Stomach (tissue), 8 donors: ENCODE measurements at regions not wholly inside any gene's neighbourhood (a gene's known extent, or its start where the extent isn't known, plus 50 kb on each side); places are given as distances from the start of the nearest gene placed in this dataset.
A peak's percentile ranks its signal among the peaks of the same experiment; 100 is the strongest.

Experiments
- DNase-seq, 2 donors: peaks; one replicate each; pipeline versions ENCODE4 v3.0.0 to v3.0.0-alpha.2; 2013 to 2019
- H3K27ac ChIP-seq, 5 donors: fragments of 200-600 bp in 4 of 5; sonication (generic) in 4 of 5; one replicate each; pipeline ENCODE4 v1.5.1; 2013 to 2019; ENCODE audit warnings: mild to moderate bottlenecking in 1 of 5, moderate library complexity in 1 of 5
- H3K27me3 ChIP-seq, 3 donors: fragments of 200-600 bp; sonication (generic); one replicate each; pipeline ENCODE4 v1.5.1; 2017 to 2019; ENCODE audit warnings: mixed run types in 1 of 3
- H3K36me3 ChIP-seq, 4 donors: fragments of 200-600 bp; sonication (generic); 1 replicate in 3 of 4; 2 replicates in 1 of 4; pipeline ENCODE4 v1.5.1; 2016 to 2019
- H3K4me1 ChIP-seq, 4 donors: fragments of 200-600 bp; sonication (generic); one replicate each; pipeline ENCODE4 v1.5.1; 2016 to 2019
- H3K4me3 ChIP-seq, 4 donors: fragments of 200-600 bp; sonication (generic) in 3 of 4; one replicate each; pipeline ENCODE4 v1.5.1; 2016 to 2019; ENCODE audit warnings: mild to moderate bottlenecking in 1 of 4
- H3K9me3 ChIP-seq, 4 donors: fragments of 200-600 bp; sonication (generic); one replicate each; pipeline ENCODE4 v1.5.1; 2016 to 2019
- EP300 ChIP-seq: sonication (generic); formaldehyde crosslinking; IDR thresholded peaks from one replicate; pipeline ENCODE4 v1.6.1; 2017; ENCODE audit warnings: antibody characterized with exemption
- POLR2A ChIP-seq, 4 donors: fragments of 450-650 bp; IDR thresholded peaks; one replicate each; pipeline ENCODE4 v1.6.1; 2016; ENCODE audit warnings: antibody characterized with exemption in 4 of 4, control low read depth in 2 of 4, mild to moderate bottlenecking in 1 of 4, moderate library complexity in 1 of 4
- POLR2AphosphoS5 ChIP-seq, 3 donors: sonication (generic); formaldehyde crosslinking; IDR thresholded peaks; one replicate each; pipeline ENCODE4 v1.6.1; 2016; ENCODE audit warnings: antibody characterized with exemption in 3 of 3
- WGBS, 5 donors: extraction: QIAGEN DNeasy Blood & Tissue Kit in 3 of 5; methylation state at CpG; one replicate each; pipeline versions ENCODE4 v1.1.5 to v1.1.7; 2013 to 2018; 5-methylcytosine and 5-hydroxymethylcytosine counted together
- intact Hi-C: fragments of 100-400 bp; cut with DNase I; formaldehyde crosslinking; loops from one replicate; pipeline ENCODE4 v1.15.1; 2023; ENCODE audit warnings: low total_unique reads
- TF ChIP-seq, protein P1 (sequence below), 7 experiments: fragments of 450-650 bp in 4 of 7; fragments of 200-600 bp in 3 of 7; sonication (generic) in 3 of 7; IDR thresholded peaks; one replicate each; pipeline ENCODE4 v1.5.1; 2016 to 2019; ENCODE audit warnings: antibody characterized with exemption in 7 of 7, control low read depth in 2 of 7, mild to moderate bottlenecking in 1 of 7
- donor health status: healthy with polysubstance abuse.
- donor health status: Bipolar disorder and iron deficiency.
- donor health status: healthy.

DNA sequence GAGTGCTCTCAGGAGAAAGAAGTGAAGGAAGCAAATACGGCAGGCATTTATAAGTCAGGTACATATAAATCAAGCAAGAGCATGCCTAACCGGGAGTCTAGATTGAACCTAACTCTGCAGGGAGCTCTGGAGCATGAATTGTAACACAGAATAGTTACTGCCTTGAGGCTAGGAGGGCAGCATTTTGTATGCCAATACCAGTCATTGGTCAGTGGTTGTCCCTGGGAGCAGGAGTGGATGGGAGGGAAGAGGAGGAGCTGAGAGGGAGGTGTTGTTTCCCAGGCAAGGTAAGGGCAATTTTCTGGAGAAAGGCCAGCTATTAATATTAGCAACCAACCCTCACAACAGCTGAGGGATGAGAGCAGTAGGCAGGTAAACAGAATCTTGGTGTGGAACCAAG is 224.7 kb upstream of the DCAF8L1 start:
- Histone ChIP-seq H3K27ac (no peak overlapping the region), H3K27me3 (no peaks in the 10 kb centered on the region), H3K9me3 (no peaks in the 10 kb centered on the region), H3K4me1 (no peaks in the 10 kb centered on the region), H3K4me3 (no peak overlapping the region), H3K36me3 (no peaks in the 10 kb centered on the region)
- TF ChIP-seq POLR2A (IDR thresholded peaks at IDR 0.05) (no peak), EP300 (no peak), POLR2AphosphoS5 (IDR thresholded peaks at IDR 0.05) (no peak)
- TF ChIP-seq, protein P1, sequence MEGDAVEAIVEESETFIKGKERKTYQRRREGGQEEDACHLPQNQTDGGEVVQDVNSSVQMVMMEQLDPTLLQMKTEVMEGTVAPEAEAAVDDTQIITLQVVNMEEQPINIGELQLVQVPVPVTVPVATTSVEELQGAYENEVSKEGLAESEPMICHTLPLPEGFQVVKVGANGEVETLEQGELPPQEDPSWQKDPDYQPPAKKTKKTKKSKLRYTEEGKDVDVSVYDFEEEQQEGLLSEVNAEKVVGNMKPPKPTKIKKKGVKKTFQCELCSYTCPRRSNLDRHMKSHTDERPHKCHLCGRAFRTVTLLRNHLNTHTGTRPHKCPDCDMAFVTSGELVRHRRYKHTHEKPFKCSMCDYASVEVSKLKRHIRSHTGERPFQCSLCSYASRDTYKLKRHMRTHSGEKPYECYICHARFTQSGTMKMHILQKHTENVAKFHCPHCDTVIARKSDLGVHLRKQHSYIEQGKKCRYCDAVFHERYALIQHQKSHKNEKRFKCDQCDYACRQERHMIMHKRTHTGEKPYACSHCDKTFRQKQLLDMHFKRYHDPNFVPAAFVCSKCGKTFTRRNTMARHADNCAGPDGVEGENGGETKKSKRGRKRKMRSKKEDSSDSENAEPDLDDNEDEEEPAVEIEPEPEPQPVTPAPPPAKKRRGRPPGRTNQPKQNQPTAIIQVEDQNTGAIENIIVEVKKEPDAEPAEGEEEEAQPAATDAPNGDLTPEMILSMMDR (IDR thresholded peaks at IDR 0.05) = no peak
- WGBS, 5 donors = 43 to 87% (median 54%) methylated on average over 2 of the region's 2 CpGs
- peak in 1 of 2 donors; percentile 4 for DNase-seq
- intact Hi-C loops = no loop called here

DNA sequence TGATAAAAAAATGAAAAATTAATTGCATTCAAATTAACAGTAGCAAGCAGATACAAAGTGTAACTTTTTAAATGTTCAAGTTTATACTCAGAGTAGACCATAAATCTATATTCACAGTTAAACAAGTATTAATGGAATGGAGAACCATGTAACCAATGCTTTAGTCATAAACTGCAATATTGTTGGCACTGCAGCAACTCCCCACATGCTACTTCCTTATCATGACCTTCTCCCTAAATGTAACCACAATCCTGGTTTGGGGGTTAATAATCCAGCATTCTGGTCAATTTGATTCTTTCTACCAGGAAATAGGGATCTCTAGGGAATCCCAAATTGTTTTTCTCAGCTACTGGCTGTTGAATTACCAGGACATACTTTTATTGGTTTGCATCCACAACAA is 223.9 kb upstream of the DCAF8L1 start:
- Histone ChIP-seq H3K36me3 (no peaks in the 10 kb centered on the region), H3K27ac (no peak overlapping the region), H3K27me3 (no peaks in the 10 kb centered on the region), H3K9me3 (no peaks in the 10 kb centered on the region), H3K4me1 (no peaks in the 10 kb centered on the region), H3K4me3 (no peak overlapping the region)
- no peak for DNase-seq
- TF ChIP-seq POLR2AphosphoS5 (IDR thresholded peaks at IDR 0.05) = no peak
- no peak for TF ChIP-seq EP300
- no peak for TF ChIP-seq POLR2A (IDR thresholded peaks at IDR 0.05)
- TF ChIP-seq, protein P1 (IDR thresholded peaks at IDR 0.05) = no peak
- intact Hi-C loops = no loop called here

DNA sequence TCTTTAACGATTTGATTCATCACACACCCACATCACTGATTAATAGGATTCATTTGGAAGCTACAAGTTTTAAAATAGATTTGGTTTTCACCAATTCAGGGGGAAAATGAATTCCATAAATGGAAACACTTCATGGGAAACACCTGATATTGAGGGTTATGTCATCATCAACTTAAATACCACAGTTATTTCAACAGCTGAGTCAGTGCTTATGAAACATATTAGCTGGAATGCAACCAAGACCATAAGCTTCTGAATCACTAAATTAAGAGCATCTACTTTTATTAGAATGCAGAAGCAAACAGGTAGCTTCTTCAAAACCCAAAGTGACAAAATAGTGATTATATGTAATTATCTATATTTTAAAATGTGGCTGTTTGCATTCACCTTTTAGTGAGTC is 207.8 kb upstream of the DCAF8L1 start:
- H3K27me3 ChIP-seq = no peaks in the 10 kb centered on the region
- H3K27ac ChIP-seq = no peak overlapping the region
- TF ChIP-seq, protein P1 (IDR thresholded peaks at IDR 0.05) = no peak
- TF ChIP-seq EP300 (no peak), POLR2A (IDR thresholded peaks at IDR 0.05) (no peak), POLR2AphosphoS5 (IDR thresholded peaks at IDR 0.05) (no peak)
- intact Hi-C loops = no loop called here
- H3K9me3 ChIP-seq = no peaks in the 10 kb centered on the region
- WGBS, 5 donors = 57 to 74% (median 70%) methylated on average over 1 of the region's 1 CpG
- H3K4me3 ChIP-seq = no peak overlapping the region
- no peaks in the 10 kb centered on the region for H3K36me3 ChIP-seq
- DNase-seq = no peak
- no peaks in the 10 kb centered on the region for H3K4me1 ChIP-seq

DNA sequence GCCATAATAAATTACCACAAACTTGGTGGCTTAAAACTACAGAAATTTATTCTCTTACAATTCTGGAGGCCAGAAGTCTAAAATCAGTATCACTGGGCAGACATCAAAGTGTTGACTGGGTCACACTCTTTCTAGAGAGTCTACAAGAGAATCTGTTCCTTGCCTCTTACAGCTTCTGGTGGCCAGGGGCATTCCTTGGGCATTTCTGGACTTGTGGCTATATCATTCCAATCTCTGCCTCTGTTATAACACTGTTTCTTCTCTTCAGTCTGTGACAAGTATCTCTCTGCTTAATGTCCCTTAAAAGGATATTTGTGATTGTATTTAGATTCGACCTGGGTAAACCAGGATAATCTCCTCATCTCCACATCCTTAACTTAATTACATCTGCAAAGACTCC is 207.3 kb upstream of the DCAF8L1 start:
- DNase-seq = no peak
- no peaks in the 10 kb centered on the region for H3K36me3 ChIP-seq
- intact Hi-C loops = no loop called here
- no peaks in the 10 kb centered on the region for H3K9me3 ChIP-seq
- no peaks in the 10 kb centered on the region for H3K4me1 ChIP-seq
- H3K27me3 ChIP-seq = no peaks in the 10 kb centered on the region
- WGBS, 5 donors = 27 to 70% (median 50%) methylated on average over 1 of the region's 1 CpG
- TF ChIP-seq POLR2AphosphoS5 (IDR thresholded peaks at IDR 0.05) (no peak), EP300 (no peak), POLR2A (IDR thresholded peaks at IDR 0.05) (no peak)
- TF ChIP-seq, protein P1 (IDR thresholded peaks at IDR 0.05) = no peak
- H3K27ac ChIP-seq = no peak overlapping the region
- no peak overlapping the region for H3K4me3 ChIP-seq
